Suprapubic skin (tissue), 3 donors: ENCODE measurements at regions not wholly inside any gene's neighbourhood (a gene's known extent, or its start where the extent isn't known, plus 50 kb on each side); places are given as distances from the start of the nearest gene placed in this dataset.

Experiments used
- POLR2AphosphoS5 ChIP-seq, 3 donors: sonication (generic); formaldehyde crosslinking; IDR thresholded peaks; one replicate each; pipeline ENCODE4 v1.6.1; 2017; ENCODE audit warnings: antibody characterized with exemption in 3 of 3
- TF ChIP-seq, protein P1 (sequence below), 2 donors: fragments of 200-600 bp in 1 of 2; fragments of 450-650 bp in 1 of 2; sonication (generic) in 1 of 2; IDR thresholded peaks; one replicate each; pipeline ENCODE4 v1.5.1; 2016 to 2019; ENCODE audit warnings: antibody characterized with exemption in 2 of 2, mild to moderate bottlenecking in 1 of 2, moderate library complexity in 1 of 2

DNA sequence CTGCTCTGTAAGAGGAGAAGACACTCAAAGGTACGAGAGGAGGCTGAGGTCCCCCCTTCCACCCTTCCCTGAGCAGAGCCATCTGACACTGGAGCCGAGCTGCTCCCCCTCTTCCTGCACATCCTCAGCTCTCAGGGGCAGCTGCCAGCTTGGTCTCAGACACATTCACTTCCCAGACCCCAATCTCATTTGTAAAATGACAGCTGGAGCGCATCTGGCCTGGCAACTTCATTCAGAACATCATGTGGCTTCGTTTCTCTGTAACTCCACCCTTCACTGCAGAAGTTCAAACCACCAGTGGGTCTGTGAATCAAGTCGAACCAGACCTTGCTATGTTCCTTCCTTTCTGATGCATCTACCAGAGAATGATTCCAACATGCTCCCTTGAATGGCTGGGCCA is 145.6 kb upstream of the CDH4 start:
- TF ChIP-seq, protein P1, sequence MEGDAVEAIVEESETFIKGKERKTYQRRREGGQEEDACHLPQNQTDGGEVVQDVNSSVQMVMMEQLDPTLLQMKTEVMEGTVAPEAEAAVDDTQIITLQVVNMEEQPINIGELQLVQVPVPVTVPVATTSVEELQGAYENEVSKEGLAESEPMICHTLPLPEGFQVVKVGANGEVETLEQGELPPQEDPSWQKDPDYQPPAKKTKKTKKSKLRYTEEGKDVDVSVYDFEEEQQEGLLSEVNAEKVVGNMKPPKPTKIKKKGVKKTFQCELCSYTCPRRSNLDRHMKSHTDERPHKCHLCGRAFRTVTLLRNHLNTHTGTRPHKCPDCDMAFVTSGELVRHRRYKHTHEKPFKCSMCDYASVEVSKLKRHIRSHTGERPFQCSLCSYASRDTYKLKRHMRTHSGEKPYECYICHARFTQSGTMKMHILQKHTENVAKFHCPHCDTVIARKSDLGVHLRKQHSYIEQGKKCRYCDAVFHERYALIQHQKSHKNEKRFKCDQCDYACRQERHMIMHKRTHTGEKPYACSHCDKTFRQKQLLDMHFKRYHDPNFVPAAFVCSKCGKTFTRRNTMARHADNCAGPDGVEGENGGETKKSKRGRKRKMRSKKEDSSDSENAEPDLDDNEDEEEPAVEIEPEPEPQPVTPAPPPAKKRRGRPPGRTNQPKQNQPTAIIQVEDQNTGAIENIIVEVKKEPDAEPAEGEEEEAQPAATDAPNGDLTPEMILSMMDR (IDR thresholded peaks at IDR 0.05), result no peak
- TF ChIP-seq POLR2AphosphoS5 (IDR thresholded peaks at IDR 0.05), result no peak
